GM18870 (cell line): ENCODE measurements at regions not wholly inside any gene's neighbourhood (a gene's known extent, or its start where the extent isn't known, plus 50 kb on each side); places are given as distances from the start of the nearest gene placed in this dataset.
"Not testable (repeated sequence)": the region's sequence is repeated elsewhere in the genome, so short reads cannot be mapped to it uniquely, and the experiment has no call there.

Experiments used
- ATAC-seq: cut with Tn5 transposase; IDR thresholded peaks from one replicate; pipeline ENCODE4 v1.9.1; 2021; ENCODE audit warnings: moderate library complexity; ENCODE audit not compliant: unreplicated experiment

DNA sequence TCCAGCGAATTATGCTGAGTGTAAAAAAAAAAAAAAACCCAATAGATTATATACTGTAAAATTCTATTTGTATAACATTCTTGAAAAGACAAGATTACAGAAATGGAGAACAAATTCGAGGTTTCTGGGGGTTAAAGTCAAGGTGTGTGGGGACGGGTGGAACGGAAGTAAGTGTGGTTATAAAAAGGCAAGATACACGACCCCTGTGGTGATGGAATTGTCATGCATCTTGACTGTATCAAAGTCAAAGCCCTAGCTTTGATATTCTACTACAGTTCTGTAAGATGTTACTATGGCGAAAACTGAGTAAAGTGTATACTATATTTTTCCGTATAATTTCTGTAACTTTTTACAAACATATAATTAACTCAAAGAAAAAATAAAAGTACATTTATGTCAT, 718.2 kb upstream of the PCDH15 start:
- ATAC-seq, result no peak

DNA sequence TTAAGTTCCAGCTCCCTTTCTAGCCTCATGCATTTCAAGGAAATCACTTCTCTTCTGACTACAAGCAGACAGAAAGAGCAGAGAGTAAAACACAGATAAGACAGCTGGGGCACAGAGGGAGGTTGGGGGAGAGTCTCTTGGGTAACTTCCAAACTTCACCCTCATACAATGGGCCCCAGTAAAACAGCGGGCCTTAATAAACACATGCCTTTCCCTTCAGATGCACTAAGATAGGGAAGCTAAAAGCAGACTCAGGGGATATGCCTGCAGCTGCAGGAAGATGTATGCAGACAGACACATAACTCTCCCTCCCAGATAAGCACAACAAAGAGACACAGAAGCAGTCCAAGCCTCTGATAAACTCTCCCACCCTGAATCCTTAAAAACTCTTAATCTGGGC, 717.4 kb upstream of the PCDH15 start:
- not testable (repeated sequence) for ATAC-seq

DNA sequence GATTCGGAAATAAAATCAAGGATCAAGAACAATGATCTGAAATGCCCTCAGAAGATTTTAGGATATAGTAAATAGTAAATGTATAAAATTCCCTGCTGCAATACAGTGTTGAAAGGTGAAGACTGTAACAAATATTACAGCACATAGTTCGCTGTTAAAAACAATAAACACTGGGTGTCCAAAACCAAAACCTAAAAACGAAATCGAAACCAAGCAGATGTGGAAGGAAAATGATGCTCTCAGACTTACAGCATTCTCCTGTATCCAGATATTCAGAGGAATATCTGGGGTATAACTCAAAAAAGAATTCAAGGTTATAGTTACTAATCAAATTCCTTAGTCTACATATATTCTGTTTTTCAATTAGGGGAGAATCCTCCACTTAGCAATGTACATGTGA, 708.1 kb upstream of the PCDH15 start:
- peak; percentile 45 for ATAC-seq

DNA sequence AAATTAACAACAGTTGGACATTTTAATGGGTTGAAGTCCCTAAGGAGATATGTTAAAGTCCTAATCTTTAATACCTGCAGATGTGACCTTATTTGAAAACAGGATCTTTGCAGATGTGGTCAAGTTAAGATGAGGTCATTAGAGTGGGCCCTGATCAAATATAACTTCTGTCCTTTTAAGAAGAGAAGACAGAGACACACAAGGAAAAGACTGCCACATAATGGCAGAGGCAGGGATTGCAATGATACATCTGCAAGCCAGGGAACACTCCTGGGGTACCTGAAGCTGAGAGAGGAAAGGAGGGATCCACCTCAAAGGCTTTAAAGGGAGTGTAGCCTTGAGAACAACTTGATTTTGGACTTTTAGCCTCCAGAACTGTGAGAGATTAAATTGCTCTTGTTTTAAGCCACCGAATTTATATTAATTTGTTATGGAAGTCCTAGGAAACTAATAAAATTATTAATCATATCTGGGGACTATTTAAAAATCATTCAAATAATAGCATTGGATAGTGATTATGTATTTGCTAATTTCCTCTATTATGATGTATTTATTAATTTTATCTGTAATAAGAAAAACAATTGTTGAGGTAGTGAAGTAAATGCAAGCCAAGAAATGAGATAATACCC, 700.0 kb upstream of the PCDH15 start:
- peak; percentile 97 for ATAC-seq

DNA sequence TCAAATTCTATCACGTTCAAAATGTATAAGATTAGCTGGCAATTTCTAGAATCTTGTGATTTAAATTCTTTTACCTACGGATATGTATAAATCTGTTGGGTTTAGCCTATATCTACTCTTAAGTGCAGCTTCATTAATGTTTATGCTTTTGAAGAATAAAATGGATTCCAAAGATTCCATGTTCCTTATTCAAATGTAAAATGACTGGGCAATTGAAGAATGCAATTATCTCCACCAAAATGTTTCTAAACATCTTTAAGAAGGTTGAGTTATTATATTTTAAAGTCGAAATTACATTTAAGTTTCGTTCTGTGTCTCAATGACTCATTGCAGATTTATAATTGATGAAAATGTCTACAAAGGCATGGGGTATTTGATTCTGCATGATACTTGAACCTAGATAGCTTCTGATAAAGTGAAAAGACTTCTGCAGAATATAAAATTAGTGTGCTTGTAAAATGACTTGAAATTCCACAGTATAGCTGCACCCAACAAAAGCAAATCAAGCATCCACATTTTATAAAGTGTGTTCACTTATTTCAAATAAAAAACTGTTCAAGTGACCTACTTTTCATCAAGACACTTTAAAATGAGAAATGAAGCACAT, 697.0 kb upstream of the PCDH15 start:
- no peak for ATAC-seq

DNA sequence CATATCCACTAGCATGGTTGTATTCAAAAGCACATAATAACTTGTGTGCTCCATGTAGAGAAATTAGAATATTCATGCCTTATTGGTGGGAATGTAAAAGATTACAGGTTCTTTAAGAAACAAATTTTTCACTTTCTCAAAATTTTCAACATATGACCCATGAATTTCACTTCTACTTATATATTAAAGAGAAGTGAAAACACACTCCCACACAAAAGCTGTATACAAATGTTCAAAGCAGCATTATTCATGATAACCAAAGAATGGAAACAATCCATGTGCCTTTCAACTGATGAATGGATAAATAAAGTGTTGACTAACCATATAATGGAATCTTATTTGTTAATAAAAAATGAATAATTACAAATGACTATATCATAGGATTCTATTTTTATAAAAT, 694.5 kb upstream of the PCDH15 start:
- no peak for ATAC-seq

DNA sequence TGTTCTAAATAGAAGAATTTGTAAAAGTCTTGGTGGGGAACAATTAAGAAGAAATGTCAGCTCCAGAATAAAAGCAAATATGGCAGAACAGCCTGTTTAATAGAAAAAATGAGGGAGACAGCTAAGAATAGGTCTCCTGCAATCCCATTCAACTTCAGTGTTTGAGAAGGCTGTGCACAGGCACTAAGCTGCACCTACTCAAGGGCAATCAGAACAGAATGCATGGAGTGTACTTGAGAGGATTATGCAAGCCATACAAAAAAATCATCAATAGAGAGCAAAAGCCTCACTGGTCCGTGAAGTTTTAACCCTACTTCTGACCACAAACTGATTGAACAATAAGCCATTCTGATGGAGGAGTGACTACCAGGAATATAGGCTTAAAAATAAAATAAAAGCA, 690.7 kb upstream of the PCDH15 start:
- ATAC-seq, result no peak

DNA sequence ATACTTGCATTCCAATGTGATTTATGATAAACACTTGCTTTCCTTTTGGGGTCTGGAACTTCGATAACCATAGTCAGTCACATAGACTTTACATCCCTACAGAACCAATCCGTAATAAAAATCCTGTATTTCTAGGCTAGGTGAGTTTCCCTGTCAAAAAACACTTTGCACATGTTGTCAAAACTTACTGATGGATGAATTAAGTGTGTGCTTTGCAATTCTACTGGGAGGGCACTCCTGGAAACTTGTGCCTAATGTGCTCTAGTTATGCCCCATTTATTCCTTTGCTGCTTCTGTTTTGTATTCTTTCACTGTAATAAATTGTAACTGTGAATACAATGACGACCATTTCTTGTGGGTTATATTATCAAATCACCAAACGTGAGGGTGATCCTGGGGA, 684.8 kb upstream of the PCDH15 start:
- ATAC-seq, result no peak

DNA sequence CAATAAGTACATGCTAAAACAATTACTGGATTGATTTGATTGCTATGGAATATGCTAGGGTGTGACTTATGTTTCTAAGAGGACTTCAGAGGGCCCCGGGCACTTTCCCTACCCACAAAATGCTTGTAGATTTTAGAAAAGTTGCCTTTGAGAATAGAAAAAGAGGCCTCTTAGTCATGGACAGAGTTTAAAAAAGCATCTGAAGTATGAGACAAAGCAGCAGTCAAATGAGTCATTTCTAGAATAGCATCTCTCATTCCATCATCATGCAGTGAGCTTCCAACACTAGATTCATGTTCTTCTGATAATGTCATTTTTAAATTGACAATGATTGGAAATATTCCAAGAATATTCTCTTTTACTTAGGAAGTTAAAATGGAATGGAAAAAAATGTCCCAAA, 675.1 kb upstream of the PCDH15 start:
- ATAC-seq, result no peak

DNA sequence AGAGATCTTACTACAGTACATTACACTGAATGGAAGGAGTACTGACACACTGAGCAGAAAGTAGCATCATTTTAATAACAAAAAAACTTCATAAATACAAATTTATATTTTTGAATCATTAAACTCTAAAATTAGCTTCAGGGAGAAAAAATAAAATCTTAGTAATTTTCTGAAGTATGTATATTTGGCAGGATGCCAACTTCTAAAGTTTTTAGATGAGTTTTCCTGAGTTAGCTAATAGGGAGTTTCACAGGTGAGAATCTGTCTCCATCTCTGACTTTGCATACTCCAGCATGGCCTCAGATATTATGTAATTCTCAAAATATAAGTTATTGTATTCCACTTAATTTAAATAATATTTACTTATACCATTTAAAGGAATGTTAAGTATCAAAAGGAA, 673.2 kb upstream of the PCDH15 start:
- no peak for ATAC-seq

DNA sequence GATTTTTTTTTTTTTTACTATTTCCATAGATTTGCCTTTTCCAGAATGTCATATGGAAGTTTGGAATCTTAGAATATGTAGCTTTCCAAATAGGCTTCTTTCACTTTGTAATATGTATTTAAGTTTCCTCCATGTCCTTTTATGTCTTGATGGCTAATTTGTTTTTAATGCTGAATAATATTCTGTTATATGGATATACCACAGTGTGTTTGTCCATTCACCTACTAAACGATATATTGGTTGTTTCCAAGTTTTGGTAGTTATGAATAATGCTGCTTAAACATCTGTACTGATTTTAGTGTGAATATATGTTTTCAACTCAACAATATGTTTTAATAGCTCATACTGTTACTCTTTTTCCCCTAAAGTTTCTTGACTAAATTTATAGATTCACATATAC, 669.8 kb upstream of the PCDH15 start:
- no peak for ATAC-seq

DNA sequence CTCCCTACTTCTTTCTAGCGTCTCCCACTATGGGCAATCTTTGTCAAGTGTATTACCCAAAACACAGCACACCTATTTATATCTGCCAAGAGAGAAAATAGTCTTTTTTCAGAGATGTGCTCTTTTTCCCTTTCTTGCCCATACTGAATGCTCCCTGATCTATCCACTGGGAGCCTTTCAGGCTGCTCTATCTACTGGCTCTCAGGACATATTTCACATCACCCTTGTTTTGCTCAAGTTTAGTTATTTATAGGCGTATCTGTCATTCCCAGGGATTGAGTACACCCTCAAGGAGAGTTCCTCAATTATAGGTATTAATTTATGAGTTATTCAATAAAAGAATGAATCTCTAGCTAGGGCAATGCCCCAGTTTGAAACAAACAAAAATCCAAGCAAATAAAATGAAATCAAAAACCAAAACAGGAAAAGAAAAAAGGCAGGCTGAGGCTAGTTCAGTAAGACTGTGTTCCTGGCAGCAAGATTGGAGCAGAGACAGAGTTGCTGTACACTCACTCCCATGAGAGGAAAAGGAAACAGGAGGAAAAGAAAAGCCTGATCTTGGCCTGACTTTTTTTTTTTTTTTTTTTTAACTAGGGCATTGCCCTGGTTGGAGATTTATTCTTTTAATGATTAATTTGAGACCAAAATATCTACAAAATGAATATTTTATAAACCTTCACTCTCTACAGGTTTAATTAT, 665.9 kb upstream of the PCDH15 start:
- no peak for ATAC-seq

DNA sequence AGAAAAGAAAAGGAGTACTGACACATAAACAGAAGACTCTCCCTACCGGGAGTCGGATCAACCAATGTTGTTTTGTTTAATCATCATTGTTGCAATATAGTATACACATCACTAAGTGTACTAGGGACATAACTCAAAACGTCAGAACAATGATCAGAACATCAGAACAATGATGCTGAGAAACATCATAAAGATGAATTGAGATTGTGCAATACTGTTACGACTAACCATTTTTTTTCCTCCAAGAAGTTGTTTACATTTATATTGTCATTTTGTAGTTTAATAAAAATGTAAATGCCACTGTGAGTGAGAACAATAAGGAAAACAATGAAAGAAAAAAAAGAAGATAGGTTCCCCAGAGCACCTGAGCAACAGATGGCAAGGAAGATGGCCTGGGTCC, 663.1 kb upstream of the PCDH15 start:
- no peak for ATAC-seq

DNA sequence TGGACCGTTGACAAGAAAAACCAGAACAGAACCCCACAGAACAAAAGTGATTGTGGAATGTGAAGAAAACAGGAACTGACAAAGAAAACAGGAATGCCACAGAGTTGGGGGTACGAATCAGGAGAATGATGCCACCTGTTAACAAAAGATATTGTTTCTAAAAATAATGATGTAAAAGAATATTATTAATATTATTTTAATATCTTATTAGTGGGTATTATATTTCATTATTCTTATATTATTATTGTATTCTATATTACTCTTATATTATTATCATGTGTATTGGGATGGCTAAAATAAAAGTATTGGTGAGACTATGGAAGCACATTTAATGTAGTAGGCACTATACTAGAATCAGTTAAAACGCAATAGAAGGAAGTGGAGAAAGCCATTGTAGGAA, 659.0 kb upstream of the PCDH15 start:
- no peak for ATAC-seq

DNA sequence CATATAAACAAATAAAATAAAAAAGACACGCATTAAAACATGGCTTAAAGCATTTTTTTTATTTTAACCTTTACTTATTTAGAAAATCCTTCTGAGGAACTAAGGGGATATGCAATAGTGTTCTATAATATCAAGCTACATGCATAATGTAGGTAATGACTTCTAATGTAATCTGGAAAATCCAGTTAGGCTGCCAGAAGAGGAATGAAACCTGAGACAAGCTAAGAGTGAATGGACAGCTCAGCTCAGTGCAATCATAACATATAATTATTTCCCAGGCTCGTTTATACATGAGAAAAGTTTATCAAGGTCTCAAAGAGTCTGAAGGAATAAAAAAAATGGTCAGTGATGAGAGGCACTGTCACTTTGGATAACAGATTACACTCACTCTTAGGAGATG, 649.0 kb upstream of the PCDH15 start:
- no peak for ATAC-seq

DNA sequence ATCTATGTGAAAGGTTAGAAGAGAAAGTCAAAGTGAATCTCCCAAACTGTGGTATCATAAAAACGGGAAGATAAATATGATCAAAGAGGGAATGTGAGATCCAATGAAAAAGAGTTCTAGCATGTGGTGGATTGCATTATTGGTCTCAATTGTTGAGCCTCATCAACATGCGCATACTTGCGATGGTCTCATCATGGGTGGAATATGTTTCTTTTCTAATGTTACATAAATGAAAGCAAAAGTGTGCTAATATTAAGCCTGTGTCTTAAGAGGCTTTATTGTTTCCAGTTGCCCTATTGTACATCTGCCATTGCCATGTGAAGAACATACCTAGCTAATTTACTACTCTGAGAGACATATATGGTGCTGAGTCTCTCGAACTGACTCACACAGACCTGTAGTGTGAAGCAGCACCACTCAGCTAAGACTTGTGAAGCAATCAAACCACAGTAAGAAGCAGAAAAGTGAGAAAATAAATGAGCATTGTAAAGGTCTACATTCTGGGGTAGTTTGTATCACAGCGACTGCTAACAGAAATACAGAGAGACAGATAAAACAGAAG, 645.5 kb upstream of the PCDH15 start:
- ATAC-seq, result no peak

DNA sequence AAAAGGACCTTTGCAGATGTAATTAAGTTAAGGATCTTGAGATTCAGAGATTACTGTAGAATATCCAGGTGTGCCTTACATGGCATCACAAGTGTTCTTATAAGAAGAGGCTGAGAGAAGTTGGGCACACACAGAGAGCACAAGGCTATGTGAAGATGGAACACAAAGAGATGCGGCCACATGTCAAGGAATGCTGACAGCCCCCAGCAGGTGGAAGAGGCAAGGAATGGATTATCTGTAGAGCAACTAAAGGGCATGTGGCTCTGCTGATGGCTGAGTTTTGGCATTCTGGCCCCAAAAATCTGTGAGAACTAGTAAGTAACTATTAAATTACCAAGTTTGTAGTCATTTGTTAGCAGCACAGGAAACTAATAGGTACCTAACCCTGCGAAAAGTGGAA, 640.7 kb upstream of the PCDH15 start:
- no peak for ATAC-seq

DNA sequence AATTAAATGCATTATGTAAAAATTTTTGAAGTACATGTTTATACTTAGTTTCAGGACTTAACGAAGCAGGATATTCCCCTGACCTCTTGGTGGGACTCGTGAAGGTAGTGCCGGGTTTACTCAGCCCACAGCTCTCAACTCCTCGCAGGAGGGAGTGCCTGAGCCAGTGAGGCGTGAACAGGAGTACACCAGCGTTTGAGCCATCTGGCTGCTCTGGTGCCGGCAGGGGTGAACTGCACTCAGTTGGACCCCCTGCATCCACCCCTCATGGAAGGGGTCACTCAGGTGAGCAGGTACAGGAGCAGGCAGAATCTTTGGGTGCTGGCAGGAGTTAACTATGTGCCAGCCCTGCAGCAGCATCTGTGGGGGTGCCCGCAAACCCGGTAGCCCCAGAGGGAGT, 625.1 kb upstream of the PCDH15 start:
- no peak for ATAC-seq

DNA sequence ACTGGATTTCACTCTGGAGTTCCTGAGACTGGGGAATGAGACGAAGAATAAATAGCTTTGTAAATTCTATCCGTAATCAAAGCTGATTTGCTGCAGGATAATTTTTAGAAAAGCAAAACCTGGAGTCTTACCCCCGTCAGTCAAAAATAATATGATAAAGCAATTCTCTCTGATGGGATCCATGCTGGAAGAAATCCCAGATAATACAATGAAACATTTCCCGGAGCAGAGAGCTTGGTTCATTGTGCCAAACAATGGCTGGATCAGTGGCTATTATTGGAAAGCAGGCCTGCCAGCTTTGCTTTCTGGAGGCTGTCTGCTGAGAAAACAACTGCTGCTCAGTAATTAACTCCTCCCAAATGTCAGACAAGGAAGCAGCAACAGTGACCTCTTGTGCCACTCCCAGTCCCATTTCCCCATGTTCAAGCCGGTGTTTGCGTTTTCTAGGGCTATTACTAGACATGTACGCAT, 609.4 kb upstream of the PCDH15 start:
- no peak for ATAC-seq

DNA sequence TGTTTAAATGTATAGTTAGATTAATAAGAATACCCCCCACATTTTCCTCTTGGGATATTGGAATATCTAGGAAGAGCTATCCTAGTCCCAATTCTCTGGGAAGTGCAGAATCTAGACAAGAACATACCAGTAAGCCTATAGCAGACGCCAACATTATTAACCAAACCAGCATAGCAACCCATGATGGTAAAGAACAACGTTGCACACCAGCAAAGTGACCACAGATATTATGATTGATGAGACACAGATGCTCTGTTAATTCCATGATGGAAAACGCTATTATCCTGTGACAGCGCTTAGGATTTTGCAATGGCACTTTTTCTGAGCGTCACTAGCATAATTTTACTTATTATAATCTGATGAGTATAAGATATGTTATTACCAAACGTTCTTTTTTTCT, 603.1 kb upstream of the PCDH15 start:
- ATAC-seq, result no peak

DNA sequence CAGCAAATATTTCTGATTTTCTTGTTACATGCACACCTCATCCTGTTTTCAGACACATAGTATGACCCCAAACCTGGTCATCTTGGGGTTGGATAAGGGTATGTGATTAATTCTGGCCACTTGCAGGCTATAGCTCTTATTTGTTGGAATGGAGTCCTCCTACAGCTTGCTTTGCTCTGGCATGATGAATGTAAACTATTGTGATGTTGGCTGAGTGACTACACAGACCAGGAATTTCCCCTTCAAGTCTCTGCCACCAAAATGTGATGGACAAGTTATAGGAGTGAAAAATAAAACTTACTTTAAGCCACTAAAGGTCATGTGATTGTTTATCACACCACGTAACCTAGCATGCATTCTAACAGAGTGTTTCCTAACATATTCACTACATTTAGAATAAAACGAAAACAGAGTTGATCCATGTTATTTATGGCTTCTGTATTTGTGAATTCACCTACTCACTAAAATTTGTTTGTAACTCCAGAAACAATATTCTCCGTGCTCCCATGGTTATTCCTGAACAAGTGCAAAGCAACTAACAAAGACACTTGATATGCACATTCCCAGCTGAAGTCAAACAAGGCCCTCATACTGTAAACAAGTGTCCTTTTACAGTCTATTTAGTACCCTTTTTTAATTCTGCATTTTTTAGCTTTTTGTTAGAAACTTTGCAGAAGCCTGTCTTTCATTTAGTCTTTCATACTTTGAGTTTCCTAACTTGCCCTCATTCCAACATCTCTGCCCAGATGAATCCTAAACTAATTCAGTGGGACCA, 599.2 kb upstream of the PCDH15 start:
- no peak for ATAC-seq
